ENCODE measurements at regions not wholly inside any gene's neighbourhood (a gene's known extent, or its start where the extent isn't known, plus 50 kb on each side); places are given as distances from the start of the nearest gene placed in this dataset.

GRCh38 chr4:85222561-85222960, 252.4 kb upstream of the ARHGAP24 start:
- TF ChIP-seq EZH2 (IDR thresholded peaks at IDR 0.05; ENCODE audit: low read length, unreplicated experiment) (no peak), CTCF (conservative IDR thresholded peaks at IDR 0.05; ENCODE audit: low read depth, low read length) (no peak), EZH2phosphoT487 (IDR thresholded peaks at IDR 0.05; ENCODE audit: borderline replicate concordance, low read length) (no peak)
